Endodermal cell (in vitro differentiated cells): ENCODE measurements at regions not wholly inside any gene's neighbourhood (a gene's known extent, or its start where the extent isn't known, plus 50 kb on each side); places are given as distances from the start of the nearest gene placed in this dataset.
"Not testable (repeated sequence)": the region's sequence is repeated elsewhere in the genome, so short reads cannot be mapped to it uniquely, and the experiment has no call there.

Experiments
- DNase-seq: peaks from one replicate; pipeline ENCODE4 v3.0.0-alpha.2; 2017
- H3K27ac ChIP-seq: 2 replicates; pipeline ENCODE4 v1.5.1; 2013; ENCODE audit warnings: mild to moderate bottlenecking, low read depth, low read length, moderate library complexity
- H3K27me3 ChIP-seq: 2 replicates; pipeline ENCODE4 v1.6.1; 2013; ENCODE audit warnings: mild to moderate bottlenecking, low read length, moderate library complexity; ENCODE audit not compliant: insufficient read depth, control insufficient read depth, poor library complexity, severe bottlenecking
- H3K36me3 ChIP-seq: 2 replicates; pipeline ENCODE4 v1.7.0; 2013; ENCODE audit warnings: mild to moderate bottlenecking, low read length, moderate library complexity; ENCODE audit not compliant: control insufficient read depth, insufficient read depth
- H3K4me1 ChIP-seq: one replicate; pipeline ENCODE4 v1.7.0; 2013; ENCODE audit warnings: low read length; ENCODE audit not compliant: control insufficient read depth, insufficient read depth
- H3K4me3 ChIP-seq: 2 replicates; pipeline ENCODE4 v1.5.1; 2013; ENCODE audit warnings: mild to moderate bottlenecking, low read length, moderate library complexity
- H3K9ac ChIP-seq: 2 replicates; pipeline ENCODE4 v1.6.1; 2013; ENCODE audit warnings: mild to moderate bottlenecking, low read length, moderate library complexity; ENCODE audit not compliant: poor library complexity, severe bottlenecking; ENCODE audit errors: extremely low read depth
- H3K9me3 ChIP-seq: 2 replicates; pipeline ENCODE4 v1.6.1; 2013; ENCODE audit warnings: mild to moderate bottlenecking, low read length, moderate library complexity; ENCODE audit not compliant: control insufficient read depth
- H3K27ac Mint-ChIP-seq: 2 replicates; pipeline ENCODE4 v1.8.0; 2020; ENCODE audit warnings: mixed read lengths
- H3K27me3 Mint-ChIP-seq: 2 replicates; pipeline ENCODE4 v1.8.0; 2021; ENCODE audit warnings: mild to moderate bottlenecking, mixed read lengths; ENCODE audit not compliant: insufficient read depth
- H3K36me3 Mint-ChIP-seq: 2 replicates; pipeline ENCODE4 v1.8.0; 2020; ENCODE audit warnings: low read depth, mixed read lengths
- H3K4me1 Mint-ChIP-seq: 2 replicates; pipeline ENCODE4 v1.8.0; 2020; ENCODE audit warnings: mixed read lengths
- H3K4me3 Mint-ChIP-seq: 2 replicates; pipeline ENCODE4 v1.8.0; 2020; ENCODE audit warnings: mild to moderate bottlenecking, moderate library complexity, mixed read lengths
- H3K9me3 Mint-ChIP-seq: 2 replicates; pipeline ENCODE4 v1.8.0; 2020; ENCODE audit warnings: mild to moderate bottlenecking, mixed read lengths
- CTCF ChIP-seq: fragments of 200-600 bp; sonication (generic); conservative IDR thresholded peaks from 2 replicates; pipeline ENCODE4 v1.5.0; 2021; ENCODE audit warnings: antibody characterized with exemption, mild to moderate bottlenecking
- WGBS, 2 experiments: methylation state at CpG; one replicate each; pipeline versions ENCODE4 v1.1.5 to v1.1.7; 2013; ENCODE audit warnings: missing lambda C conversion rate in 2 of 2, mixed read lengths in 1 of 2; ENCODE audit not compliant: insufficient coverage in 1 of 2, insufficient read length in 1 of 2; 5-methylcytosine and 5-hydroxymethylcytosine counted together

DNA sequence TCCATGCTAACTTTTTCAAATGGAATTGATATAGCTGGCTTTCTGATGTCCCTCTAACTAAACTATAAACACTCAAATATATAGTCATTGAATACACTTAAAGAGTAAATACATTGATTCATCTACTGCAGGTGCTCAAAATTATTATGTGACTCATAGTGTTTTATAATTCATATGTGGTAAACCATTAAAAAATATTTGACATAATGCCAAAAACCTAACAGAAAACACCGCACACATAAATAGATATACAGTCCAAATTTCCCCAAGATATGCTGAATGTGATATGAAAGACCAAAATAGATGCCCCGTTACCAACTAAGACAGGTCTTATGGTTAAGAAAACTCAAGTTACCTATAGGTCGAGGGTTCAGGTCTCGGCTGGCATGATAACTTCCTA lies 171.7 kb upstream of the SEMA3E start:
- Histone ChIP-seq H3K27me3 (no peaks in the 10 kb centered on the region), H3K4me1 (no peaks in the 10 kb centered on the region), H3K9ac (no peak overlapping the region), H3K27ac (no peak overlapping the region), H3K36me3 (no peaks in the 10 kb centered on the region), H3K4me3 (no peak overlapping the region), H3K9me3 (no peaks in the 10 kb centered on the region)
- no peaks in the 10 kb centered on the region for H3K27me3 Mint-ChIP-seq
- no peak overlapping the region for H3K4me3 Mint-ChIP-seq
- peaks cover 2% of the 10 kb centered on the region for H3K9me3 Mint-ChIP-seq
- DNase-seq, result no peak
- H3K4me1 Mint-ChIP-seq, result no peaks in the 10 kb centered on the region
- no peak overlapping the region for H3K27ac Mint-ChIP-seq
- 95 to 100% methylated on average over 1 to 4 of the region's 4 CpGs for WGBS, 2 experiments
- TF ChIP-seq CTCF, result no peak
- peaks cover 2% of the 10 kb centered on the region for H3K36me3 Mint-ChIP-seq

- H3K36me3 ChIP-seq, result no peaks in the 10 kb centered on the region
- TF ChIP-seq CTCF, result peak; percentile 14
- H3K27ac Mint-ChIP-seq, result no peak overlapping the region
- H3K4me3 ChIP-seq, result no peak overlapping the region
- no peaks in the 10 kb centered on the region for H3K4me1 Mint-ChIP-seq
- peaks cover 2% of the 10 kb centered on the region for H3K9me3 Mint-ChIP-seq
- H3K27ac ChIP-seq, result no peak overlapping the region
- WGBS, 2 experiments, result 87 to 92% methylated on average over 2 to 3 of the region's 3 CpGs
- DNase-seq, result peak; percentile 64
- no peak overlapping the region for H3K4me3 Mint-ChIP-seq
- H3K27me3 Mint-ChIP-seq, result no peaks in the 10 kb centered on the region
- no peaks in the 10 kb centered on the region for H3K4me1 ChIP-seq
- H3K9ac ChIP-seq, result no peak overlapping the region
- H3K9me3 ChIP-seq, result no peaks in the 10 kb centered on the region
- no peaks in the 10 kb centered on the region for H3K27me3 ChIP-seq
- peaks cover 2% of the 10 kb centered on the region for H3K36me3 Mint-ChIP-seq
Measured at GRCh38 chr7:83819911-83820310, 171.0 kb upstream of the SEMA3E start.

DNA sequence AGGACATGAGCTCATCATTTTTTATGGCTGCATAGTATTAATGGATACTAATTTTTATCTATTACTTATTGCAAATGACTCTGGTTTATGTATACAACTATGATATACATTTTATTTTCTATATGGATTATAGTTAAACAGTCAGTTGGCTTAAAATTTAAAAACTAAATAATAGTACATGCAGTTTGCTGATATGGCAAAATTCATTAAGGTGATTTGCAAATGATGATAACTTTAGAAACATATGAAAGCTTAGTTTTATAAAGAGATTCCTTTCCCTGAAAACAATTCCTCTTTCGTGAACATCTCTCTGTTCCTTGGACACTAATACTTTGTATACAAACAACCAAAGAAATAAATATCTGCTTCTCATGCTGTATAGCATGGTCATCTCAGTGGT lies 165.5 kb upstream of the SEMA3E start:
- TF ChIP-seq CTCF, result no peak
- H3K4me1 Mint-ChIP-seq, result no peaks in the 10 kb centered on the region
- 100% methylated on average over 1 of the region's 1 CpG; no CpG with 5 or more reads in 1 of the 2 experiments for WGBS, 2 experiments

DNA sequence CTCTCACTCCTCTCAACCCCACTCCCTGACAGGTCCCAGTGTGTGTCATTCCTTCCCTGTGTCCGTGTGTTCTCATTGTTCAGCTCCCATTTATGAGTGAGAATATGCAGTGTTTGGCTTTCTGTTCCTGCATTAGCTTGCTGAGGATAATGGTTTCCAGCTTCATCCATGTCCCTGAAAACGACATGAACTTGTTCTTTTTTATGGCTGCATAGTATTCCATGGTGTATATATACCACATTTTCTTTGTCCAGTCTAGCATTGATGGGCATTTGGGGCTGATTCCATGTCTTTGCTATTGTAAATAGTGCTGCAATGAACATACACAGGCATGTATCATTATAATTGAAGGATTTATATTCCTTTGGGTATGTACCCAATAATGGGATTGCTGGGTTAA lies 163.6 kb upstream of the SEMA3E start:
- not testable (repeated sequence) for H3K9me3 ChIP-seq, H3K4me3 Mint-ChIP-seq, H3K4me1 ChIP-seq, H3K36me3 Mint-ChIP-seq, H3K36me3 ChIP-seq, H3K27ac Mint-ChIP-seq, H3K27ac ChIP-seq, DNase-seq, H3K27me3 ChIP-seq, H3K27me3 Mint-ChIP-seq, H3K4me3 ChIP-seq, H3K4me1 Mint-ChIP-seq, H3K9ac ChIP-seq
- 88 to 91% methylated on average over 2 of the region's 2 CpGs for WGBS, 2 experiments
- peaks cover 17% of the 10 kb centered on the region for H3K9me3 Mint-ChIP-seq

More for the DNA sequence above, 165.5 kb upstream of the SEMA3E start:
- Mint-ChIP-seq H3K4me3 (no peak overlapping the region), H3K9me3 (peaks cover 17% of the 10 kb centered on the region), H3K36me3 (no peaks in the 10 kb centered on the region), H3K27me3 (no peaks in the 10 kb centered on the region), H3K27ac (no peak overlapping the region)
- DNase-seq, result no peak
- Histone ChIP-seq H3K36me3 (no peaks in the 10 kb centered on the region), H3K9me3 (peaks cover 6% of the 10 kb centered on the region), H3K27me3 (no peaks in the 10 kb centered on the region), H3K9ac (no peak overlapping the region), H3K27ac (no peak overlapping the region), H3K4me3 (no peak overlapping the region), H3K4me1 (no peaks in the 10 kb centered on the region)
